ENCODE measurements at regions not wholly inside any gene's neighbourhood (a gene's known extent, or its start where the extent isn't known, plus 50 kb on each side); places are given as distances from the start of the nearest gene placed in this dataset.
A peak's percentile ranks its signal among the peaks of the same experiment; 100 is the strongest.
"Not testable (repeated sequence)": the region's sequence is repeated elsewhere in the genome, so short reads cannot be mapped to it uniquely, and the experiment has no call there.

GRCh38 chrX:39779952-39780783 is 317.6 kb downstream of the BCOR start:
- DNase-seq: no peak

- no peak for DNase-seq
Observed at GRCh38 chrX:39782276-39782675, 315.5 kb downstream of the BCOR start.

- no peak for DNase-seq
Observed at GRCh38 chrX:39787999-39788398, 309.8 kb downstream of the BCOR start.

- DNase-seq: no peak
Observed at GRCh38 chrX:39788521-39788920, 309.2 kb downstream of the BCOR start.

GRCh38 chrX:39791691-39792090 is 306.1 kb downstream of the BCOR start:
- no peak for DNase-seq

GRCh38 chrX:39795605-39796004 is 302.2 kb downstream of the BCOR start:
- no peak for DNase-seq

DNA sequence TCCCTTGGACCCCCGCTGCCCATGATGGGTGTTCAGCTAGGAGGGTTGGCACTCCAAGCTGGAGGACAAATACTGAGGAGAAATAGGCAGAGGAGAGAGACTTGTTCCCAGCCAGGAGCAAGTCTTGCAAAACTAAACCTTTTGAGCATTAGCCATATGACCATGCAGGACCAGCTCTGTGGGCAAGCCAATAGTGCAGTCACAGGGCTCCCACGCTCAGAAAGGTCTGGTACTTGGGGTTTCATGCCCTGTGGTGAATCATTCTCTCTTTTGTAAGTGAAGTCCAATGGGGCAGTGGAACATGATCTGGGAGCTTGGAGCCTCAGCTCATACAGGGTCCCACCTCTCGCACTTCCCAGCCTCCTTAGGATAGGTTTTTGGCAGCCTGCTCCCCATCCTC is 300.9 kb downstream of the BCOR start:
- no peak for DNase-seq

DNA sequence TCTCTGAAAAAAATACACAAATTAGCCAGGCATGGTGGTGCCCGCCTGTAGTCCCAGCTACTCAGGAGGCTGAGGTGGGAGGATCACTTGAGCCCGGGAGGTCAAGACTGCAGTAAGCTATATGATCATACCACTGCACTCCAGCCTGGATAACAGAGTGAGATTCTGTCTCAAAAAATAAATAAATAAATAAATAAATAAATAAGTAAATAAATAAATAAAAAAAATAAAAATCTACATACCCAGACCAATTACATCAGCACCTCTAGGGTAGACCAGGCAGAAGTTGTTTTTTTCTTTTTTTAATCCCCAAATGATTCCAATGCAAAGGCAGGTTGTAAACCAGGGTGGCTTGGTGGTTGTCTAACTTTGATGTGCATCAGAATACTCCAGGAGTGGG is 299.3 kb downstream of the BCOR start:
- not testable (repeated sequence) for DNase-seq

DNA sequence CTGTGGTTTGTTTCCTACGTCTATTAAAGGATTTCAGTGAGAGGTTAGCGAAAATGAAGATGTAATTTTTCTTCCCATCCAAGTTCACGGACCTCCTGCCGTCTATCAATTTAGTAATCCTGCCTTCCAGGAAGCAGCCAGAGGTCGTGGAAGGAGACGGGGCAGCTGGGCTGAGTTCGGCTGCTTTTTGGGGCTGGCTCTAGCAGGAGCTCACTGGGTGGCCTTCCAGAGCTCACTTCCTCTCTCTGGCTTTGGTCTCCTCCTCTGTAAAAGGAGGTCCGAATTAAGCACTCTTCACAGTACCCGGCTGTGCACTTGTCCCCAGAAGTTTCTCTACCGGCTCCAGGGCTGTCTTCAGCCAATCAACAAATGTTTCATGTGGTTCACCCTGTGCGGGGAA is 295.4 kb downstream of the BCOR start:
- DNase-seq: no peak

GRCh38 chrX:39802908-39803307 is 294.9 kb downstream of the BCOR start:
- DNase-seq: no peak

DNA sequence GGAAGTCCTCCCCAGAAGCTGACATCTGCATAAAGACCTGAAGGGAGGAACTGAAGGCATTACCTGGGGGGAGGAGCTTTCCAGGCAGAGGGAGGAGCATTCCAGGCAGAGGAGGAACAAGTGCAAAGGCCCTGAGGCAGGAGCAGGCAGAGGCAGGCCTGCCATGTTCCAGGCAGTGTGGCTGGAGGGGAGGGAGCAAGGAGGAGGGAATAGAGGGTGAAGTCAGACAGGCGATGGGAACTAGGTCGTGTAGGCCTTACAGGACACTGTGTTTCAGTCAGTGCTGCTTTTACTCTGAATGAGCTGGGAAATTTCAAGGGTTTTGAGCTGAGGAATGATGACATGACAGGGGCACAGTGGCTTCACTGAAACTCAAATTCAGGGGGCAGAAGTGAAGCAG is 292.7 kb downstream of the BCOR start:
- no peak for DNase-seq

GRCh38 chrX:39805825-39806224 is 291.9 kb downstream of the BCOR start:
- no peak for DNase-seq

GRCh38 chrX:39808471-39808917 is 289.3 kb downstream of the BCOR start:
- DNase-seq: no peak

DNA sequence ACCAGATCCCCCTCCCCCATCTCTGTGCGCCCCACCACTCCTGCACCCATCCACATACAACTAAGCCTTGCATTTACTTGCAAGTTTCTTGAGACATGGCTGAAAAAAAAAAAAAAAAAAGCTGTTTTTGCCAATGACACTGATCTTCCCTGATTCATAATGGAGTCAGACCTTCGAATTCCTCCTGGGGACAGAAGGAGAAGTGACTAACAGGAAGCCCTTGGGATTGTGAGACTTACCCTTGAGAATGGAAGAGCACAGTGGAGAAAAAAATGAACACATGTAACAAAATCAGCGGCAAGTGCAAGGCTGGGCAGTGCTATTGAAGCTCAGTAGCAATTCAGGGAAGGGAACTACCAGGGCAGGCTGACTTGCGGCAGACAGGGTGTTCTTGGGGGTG is 288.4 kb downstream of the BCOR start:
- no peak for DNase-seq

DNA sequence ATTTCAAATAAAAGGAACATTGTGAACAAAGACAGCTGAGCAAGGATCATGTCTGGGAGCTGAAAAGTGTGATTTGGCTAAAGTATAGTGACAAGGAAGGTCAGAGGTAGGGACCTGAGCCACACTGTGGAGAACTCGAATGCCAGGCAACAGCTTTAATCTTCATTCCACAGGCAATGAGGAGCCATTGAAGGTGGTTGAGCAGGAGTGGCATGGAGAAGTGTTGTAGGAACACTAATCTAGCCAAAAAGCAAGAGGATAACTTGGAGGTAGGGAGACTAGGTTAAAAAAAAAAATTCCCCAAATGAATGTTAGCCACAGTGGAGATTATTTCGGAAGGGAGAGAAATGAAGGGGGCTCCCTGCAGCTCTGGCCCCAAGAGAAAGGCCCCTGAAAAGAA is 286.9 kb downstream of the BCOR start:
- DNase-seq: no peak

- no peak for DNase-seq
Observed at GRCh38 chrX:39811376-39811775, 286.4 kb downstream of the BCOR start.

DNA sequence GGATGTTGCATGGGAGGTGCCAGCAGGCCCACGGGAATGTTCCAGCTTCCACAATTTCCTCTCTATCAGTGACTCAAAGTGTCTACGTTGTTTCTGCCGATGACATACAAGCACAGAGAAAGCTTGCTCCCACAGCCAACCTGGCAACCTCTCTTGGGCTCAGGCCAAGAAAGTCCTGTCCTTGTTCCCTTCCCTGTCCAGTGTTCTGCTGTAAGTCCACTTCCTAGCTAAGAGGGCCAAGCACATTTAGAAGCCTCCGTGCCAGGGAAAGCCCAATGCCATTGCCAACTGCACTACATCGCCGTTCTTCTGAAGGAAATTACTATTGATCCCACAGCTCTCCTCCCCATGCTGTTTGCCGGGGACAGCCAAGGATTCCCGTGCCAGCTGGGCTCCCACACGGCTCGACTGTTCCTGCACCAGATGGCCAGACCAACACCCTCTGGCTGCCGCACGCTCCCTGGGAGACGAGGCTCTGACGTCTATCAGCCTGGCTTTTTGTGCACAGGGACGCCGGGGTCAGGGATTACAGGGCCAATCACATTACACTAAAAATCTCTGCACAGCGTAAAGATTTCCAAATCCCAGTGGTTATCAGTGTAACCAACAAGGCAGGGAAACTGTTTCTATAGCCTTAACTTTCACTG is 284.0 kb downstream of the BCOR start:
- DNase-seq: no peak

- DNase-seq: peak; percentile 50
Observed at GRCh38 chrX:39814391-39814790, 283.4 kb downstream of the BCOR start.

DNA sequence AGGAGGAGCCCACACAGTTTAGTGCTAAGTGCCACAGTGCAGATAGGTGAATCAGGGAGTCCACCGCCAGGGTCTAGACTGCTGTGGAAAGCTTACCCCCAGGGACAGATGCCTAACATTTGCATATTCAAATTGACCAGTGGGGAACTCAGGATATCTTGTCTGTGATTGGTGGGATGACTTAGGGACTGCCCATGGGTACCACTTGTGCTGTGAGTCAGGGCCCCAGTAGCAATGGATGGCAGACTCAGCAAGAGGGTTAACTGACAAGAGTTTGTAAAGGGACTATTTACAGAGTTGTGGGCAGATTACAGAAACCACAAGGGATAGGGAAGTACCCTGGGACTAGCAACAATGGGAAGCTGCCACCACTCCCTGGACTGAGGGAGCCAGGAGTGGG is 282.1 kb downstream of the BCOR start:
- DNase-seq: peak; percentile 44

- peak; percentile 60 for DNase-seq
Observed at GRCh38 chrX:39816871-39817731, 280.7 kb downstream of the BCOR start.

DNA sequence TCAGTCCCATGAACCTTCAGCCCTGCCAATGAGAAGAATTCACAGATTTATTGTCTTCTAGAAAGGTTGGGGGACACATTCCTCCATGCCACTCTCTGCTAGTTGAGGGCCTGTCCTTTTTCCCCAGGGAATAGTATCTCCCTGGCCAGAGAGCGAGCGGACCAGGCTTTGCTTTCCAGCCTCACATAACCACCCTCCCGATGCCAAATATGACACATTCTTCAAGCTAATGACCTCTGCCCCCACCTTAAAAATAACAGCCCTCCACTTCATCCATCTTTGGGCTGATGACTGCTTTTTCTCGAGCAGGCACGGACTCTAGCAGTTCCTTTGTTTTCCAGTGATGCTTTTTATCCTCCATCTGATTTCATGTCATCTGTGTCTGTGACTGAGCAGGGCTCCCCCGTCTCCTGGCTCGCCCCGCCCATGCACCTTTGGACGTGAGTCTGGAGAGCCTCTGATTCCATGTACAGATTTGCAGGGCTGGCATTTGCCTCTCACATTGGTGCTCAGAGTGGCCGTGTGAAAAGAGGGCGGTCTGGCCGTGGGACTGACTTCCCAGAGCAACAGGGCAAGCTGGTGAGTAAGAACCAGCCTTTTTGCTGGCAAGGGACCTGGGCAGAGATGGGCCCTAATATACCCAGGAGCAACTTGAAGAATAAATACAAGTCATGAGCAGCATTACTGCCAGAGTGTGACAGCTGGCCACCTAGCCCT is 279.8 kb downstream of the BCOR start:
- DNase-seq: no peak

DNA sequence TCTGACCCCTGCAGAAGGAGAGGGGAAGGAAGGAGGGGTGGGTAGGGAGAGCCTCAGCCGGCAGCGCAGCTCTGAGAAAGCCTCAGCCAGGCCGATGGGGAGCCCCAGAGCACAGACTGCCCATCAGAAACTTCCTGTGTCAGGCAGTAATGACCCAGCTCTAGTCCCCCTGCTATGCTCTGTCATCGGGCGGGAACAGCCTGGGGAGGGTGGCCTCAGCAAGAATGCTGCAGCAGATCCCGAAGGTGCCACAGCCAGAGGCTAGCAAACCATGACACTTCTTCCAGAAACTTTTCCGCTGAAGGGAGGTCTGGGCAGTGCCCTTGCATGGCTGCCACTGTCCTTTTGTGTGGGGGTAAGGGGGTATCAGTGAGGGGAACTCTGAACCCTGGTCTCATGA is 279.0 kb downstream of the BCOR start:
- DNase-seq: no peak
